Ishikawa (cell line): ENCODE measurements at regions not wholly inside any gene's neighbourhood (a gene's known extent, or its start where the extent isn't known, plus 50 kb on each side); places are given as distances from the start of the nearest gene placed in this dataset.

Source experiments
- CEBPB ChIP-seq: IDR thresholded peaks from 2 replicates; pipeline ENCODE4 v1.6.1; 2012
- CREB1 ChIP-seq: IDR thresholded peaks from 2 replicates; pipeline ENCODE4 v1.6.1; 2012; ENCODE audit warnings: low read depth
- EGR1 ChIP-seq: IDR thresholded peaks from 2 replicates; pipeline ENCODE4 v1.6.1; 2012
- EP300 ChIP-seq: IDR thresholded peaks from 2 replicates; pipeline ENCODE4 v1.6.1; 2012; ENCODE audit warnings: borderline replicate concordance
- FOXM1 ChIP-seq: IDR thresholded peaks from 2 replicates; pipeline ENCODE4 v1.6.1; 2012; ENCODE audit warnings: low read depth, borderline replicate concordance
- MAX ChIP-seq: IDR thresholded peaks from 2 replicates; pipeline ENCODE4 v1.6.1; 2012
- NFIC ChIP-seq: IDR thresholded peaks from 2 replicates; pipeline ENCODE4 v1.6.1; 2012
- RAD21 ChIP-seq: IDR thresholded peaks from 2 replicates; pipeline ENCODE4 v1.6.1; 2012; ENCODE audit warnings: low read depth
- REST ChIP-seq: IDR thresholded peaks from 2 replicates; pipeline ENCODE4 v1.6.1; 2012; ENCODE audit warnings: low read depth, mild to moderate bottlenecking
- TAF1 ChIP-seq: IDR thresholded peaks from 2 replicates; pipeline ENCODE4 v1.6.1; 2012; ENCODE audit warnings: low read depth, mild to moderate bottlenecking
- TCF12 ChIP-seq: IDR thresholded peaks from 2 replicates; pipeline ENCODE4 v1.6.1; 2012; ENCODE audit warnings: low read depth
- TEAD4 ChIP-seq: IDR thresholded peaks from 2 replicates; pipeline ENCODE4 v1.6.1; 2012
- USF1 ChIP-seq: IDR thresholded peaks from 2 replicates; pipeline ENCODE4 v1.6.1; 2012
- YY1 ChIP-seq: IDR thresholded peaks from 2 replicates; pipeline ENCODE4 v1.6.1; 2012; ENCODE audit warnings: low read depth
- ZBTB7A ChIP-seq: IDR thresholded peaks from 2 replicates; pipeline ENCODE4 v1.6.1; 2012; ENCODE audit warnings: low read depth

- TF ChIP-seq ZBTB7A (no peak), TCF12 (no peak), USF1 (no peak), EP300 (no peak), FOXM1 (no peak), MAX (no peak), CREB1 (no peak), YY1 (no peak), CEBPB (no peak), NFIC (no peak), REST (no peak), TAF1 (no peak), EGR1 (no peak), RAD21 (no peak), TEAD4 (no peak)
These were observed 117.5 kb upstream of the NIPBL start for GRCh38 chr5:36759117-36759516.

GRCh38 chr5:36763454-36763853 lies 113.1 kb upstream of the NIPBL start:
- TF ChIP-seq YY1 = no peak
- TF ChIP-seq TAF1 = no peak
- no peak for TF ChIP-seq MAX
- TF ChIP-seq TEAD4 = no peak
- TF ChIP-seq NFIC = no peak
- no peak for TF ChIP-seq REST
- no peak for TF ChIP-seq ZBTB7A
- TF ChIP-seq CREB1 = no peak
- TF ChIP-seq FOXM1 = no peak
- no peak for TF ChIP-seq EGR1
- no peak for TF ChIP-seq CEBPB
- TF ChIP-seq USF1 = no peak
- no peak for TF ChIP-seq EP300

- TF ChIP-seq FOXM1 = no peak
These were observed 110.7 kb upstream of the NIPBL start for GRCh38 chr5:36765876-36766275.

- TF ChIP-seq NFIC (no peak), TCF12 (no peak), REST (no peak), CREB1 (no peak)
These were observed 109.6 kb upstream of the NIPBL start for GRCh38 chr5:36766981-36767380.

- TF ChIP-seq REST (no peak), EP300 (no peak), USF1 (no peak), TCF12 (no peak), TEAD4 (no peak), MAX (no peak), RAD21 (no peak), TAF1 (no peak), YY1 (no peak), CREB1 (no peak), CEBPB (no peak), NFIC (no peak), EGR1 (no peak), FOXM1 (no peak), ZBTB7A (no peak)
These were observed 108.1 kb upstream of the NIPBL start for GRCh38 chr5:36768450-36768849.
